Fibroblast of mammary gland (primary cell): ENCODE measurements at regions not wholly inside any gene's neighbourhood (a gene's known extent, or its start where the extent isn't known, plus 50 kb on each side); places are given as distances from the start of the nearest gene placed in this dataset.
"Not testable (repeated sequence)": the region's sequence is repeated elsewhere in the genome, so short reads cannot be mapped to it uniquely, and the experiment has no call there.

Experiments used
- DNase-seq: peaks from one replicate; pipeline ENCODE4 v3.0.0-alpha.2; 2010; ENCODE audit warnings: low read depth
- H3K4me3 ChIP-seq: 2 replicates; pipeline ENCODE4 v1.5.1; 2011; ENCODE audit warnings: low read depth, mild to moderate bottlenecking, low read length, moderate library complexity; ENCODE audit not compliant: control insufficient read depth
- TF ChIP-seq, protein P1 (sequence below): conservative IDR thresholded peaks from 2 replicates; pipeline ENCODE4 v1.5.1; 2011; ENCODE audit warnings: low read depth, low read length, inconsistent platforms; ENCODE audit not compliant: control insufficient read depth, insufficient read depth

- no peak for DNase-seq
- TF ChIP-seq, protein P1, sequence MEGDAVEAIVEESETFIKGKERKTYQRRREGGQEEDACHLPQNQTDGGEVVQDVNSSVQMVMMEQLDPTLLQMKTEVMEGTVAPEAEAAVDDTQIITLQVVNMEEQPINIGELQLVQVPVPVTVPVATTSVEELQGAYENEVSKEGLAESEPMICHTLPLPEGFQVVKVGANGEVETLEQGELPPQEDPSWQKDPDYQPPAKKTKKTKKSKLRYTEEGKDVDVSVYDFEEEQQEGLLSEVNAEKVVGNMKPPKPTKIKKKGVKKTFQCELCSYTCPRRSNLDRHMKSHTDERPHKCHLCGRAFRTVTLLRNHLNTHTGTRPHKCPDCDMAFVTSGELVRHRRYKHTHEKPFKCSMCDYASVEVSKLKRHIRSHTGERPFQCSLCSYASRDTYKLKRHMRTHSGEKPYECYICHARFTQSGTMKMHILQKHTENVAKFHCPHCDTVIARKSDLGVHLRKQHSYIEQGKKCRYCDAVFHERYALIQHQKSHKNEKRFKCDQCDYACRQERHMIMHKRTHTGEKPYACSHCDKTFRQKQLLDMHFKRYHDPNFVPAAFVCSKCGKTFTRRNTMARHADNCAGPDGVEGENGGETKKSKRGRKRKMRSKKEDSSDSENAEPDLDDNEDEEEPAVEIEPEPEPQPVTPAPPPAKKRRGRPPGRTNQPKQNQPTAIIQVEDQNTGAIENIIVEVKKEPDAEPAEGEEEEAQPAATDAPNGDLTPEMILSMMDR = no peak
- no peak overlapping the region for H3K4me3 ChIP-seq
Measured at GRCh38 chr3:166661621-166662020, 718.5 kb downstream of the ZBBX start.

- TF ChIP-seq, protein P1 = no peak
Measured at GRCh38 chr3:166660962-166661361, 719.1 kb downstream of the ZBBX start.

GRCh38 chr3:166637984-166638530 is 742.0 kb downstream of the ZBBX start:
- H3K4me3 ChIP-seq = no peak overlapping the region
- TF ChIP-seq, protein P1 = no peak
- no peak for DNase-seq

More at GRCh38 chr3:166660962-166661361, 719.1 kb downstream of the ZBBX start:
- no peak overlapping the region for H3K4me3 ChIP-seq
- no peak for DNase-seq

DNA sequence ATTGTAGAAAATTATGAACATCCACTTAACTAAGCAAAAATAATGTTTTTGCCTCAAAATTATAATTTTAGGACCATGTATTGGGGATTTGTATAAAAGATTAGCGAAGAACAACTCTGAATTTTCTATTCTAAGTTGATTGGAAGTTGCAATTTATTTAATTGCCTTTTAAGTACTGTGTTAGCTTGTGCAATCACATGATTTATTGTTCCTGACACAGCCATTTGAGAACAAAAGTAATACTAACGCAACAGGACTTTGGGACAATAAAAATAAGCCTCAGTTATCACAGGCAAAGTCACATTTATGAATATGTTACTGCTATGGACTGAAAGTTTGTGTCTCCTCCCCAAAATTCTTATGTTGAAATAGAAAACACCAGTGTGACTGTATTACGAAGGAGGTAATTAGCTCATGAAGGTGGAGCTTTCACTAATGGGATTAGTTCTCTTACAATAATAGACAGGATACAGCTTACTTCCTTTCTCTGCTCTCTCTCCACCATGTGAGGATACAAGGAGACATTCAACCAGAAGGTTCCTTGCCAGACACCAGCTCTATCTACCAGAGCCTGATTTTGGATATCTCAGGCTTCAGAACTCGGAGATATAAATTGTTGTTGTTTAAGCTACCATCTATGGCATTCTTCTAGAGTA is 745.9 kb downstream of the ZBBX start:
- no peak for DNase-seq
- no peak overlapping the region for H3K4me3 ChIP-seq
- TF ChIP-seq, protein P1 = no peak

GRCh38 chr3:166630190-166630589 is 749.9 kb downstream of the ZBBX start:
- DNase-seq = no peak
- TF ChIP-seq, protein P1 = no peak
- no peak overlapping the region for H3K4me3 ChIP-seq

DNA sequence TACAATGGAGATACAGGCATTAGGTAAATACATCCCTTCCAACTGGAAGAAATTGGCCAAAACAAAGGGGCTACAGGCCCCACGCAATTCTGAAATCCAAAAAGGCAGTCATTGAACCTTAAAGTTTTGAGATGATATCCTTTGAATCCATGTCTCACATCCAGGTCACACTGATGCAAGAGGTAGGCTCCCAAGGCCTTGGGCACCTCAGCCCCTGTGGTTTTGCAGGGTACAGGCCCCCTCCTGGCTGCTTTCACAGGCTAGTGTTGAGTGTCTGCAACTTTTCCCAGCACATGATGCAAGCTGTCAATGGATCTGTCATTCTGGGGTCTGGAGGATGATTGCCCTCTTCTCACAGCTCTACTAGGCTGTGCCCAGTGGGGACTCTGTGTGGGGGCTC is 766.7 kb downstream of the ZBBX start:
- TF ChIP-seq, protein P1 = no peak
- H3K4me3 ChIP-seq = no peak overlapping the region
- DNase-seq = no peak

DNA sequence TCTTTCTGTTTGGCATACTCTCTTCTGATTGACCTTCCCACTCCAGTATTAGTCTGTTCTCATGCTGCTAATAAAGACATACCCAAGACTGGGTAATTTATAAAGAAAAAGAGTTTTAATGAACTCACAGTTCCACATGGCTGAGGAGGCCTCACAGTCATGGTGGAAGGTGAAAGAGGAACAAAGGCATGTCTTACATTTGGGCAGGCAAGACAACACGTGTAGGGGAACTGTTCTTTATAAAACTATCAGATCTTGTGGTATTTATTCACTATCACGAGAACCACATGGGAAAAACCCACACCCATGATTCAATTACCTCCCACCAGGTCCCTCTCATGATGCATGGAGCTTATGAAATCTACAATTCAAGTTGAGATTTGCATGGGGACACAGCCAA is 767.3 kb downstream of the ZBBX start:
- not testable (repeated sequence) for H3K4me3 ChIP-seq, DNase-seq
